ENCODE measurements at regions not wholly inside any gene's neighbourhood (a gene's known extent, or its start where the extent isn't known, plus 50 kb on each side); places are given as distances from the start of the nearest gene placed in this dataset.

- intact Hi-C loops (cut with DNase I), result no loop called here
- Histone ChIP-seq H3K36me3 (replicated peaks in 1 of 2) (no peaks in the 10 kb centered on the region), H3K27ac (no peak overlapping the region), H3K27me3 (no peaks in the 10 kb centered on the region), H3K9me3 (replicated peaks in 1 of 3) (no peaks in the 10 kb centered on the region), H3K4me1 (replicated peaks in 1 of 2) (no peaks in the 10 kb centered on the region), H3K4me3 (no peak overlapping the region)
- TF ChIP-seq CTCF (IDR thresholded peaks at IDR 0.05) (no peak), POLR2A (IDR thresholded peaks at IDR 0.05) (no peak)
- no peak for DNase-seq
- 76 to 100% (median 83%) methylated on average over 1 of the region's 1 CpG for WGBS, 4 donors
Measured at GRCh38 chr6:65760285-65760684, 53.3 kb upstream of the EYS start.

Small RNAs in the stretch of these regions (small RNA-seq; reads per million reads assigned to genes)
- gene RF00019 (0 reads per million in 2 donors), gene RF00571 (0 reads per million in 2 donors), gene RNA5SP208 (0.33 to 1.3 reads per million in 2 donors), gene RNU6-280P (0 reads per million in 2 donors), gene RNU7-66P (0 reads per million in 2 donors)
